ENCODE measurements at regions not wholly inside any gene's neighbourhood (a gene's known extent, or its start where the extent isn't known, plus 50 kb on each side); places are given as distances from the start of the nearest gene placed in this dataset.

DNA sequence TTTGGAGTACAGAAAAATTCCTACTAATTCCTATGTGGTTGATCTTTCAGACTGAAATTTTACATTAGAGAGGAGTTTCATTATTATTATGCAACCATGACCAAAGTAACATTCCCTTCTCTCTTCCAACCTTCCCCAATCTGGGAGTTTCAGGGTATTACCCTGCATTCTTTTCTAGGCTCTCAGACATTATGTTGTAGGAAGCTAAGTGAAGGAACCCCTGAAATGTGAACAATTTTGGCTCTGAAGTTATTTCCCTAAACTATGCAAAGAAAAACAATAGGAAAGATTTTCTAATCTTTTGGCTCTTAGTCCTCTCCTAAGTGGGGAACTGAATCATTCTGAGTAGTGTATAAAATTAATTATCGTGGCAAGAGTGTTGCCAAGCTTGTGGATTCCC, 63.3 kb upstream of the ZFAND5 start:
- H2BK5ac ChIP-seq (ENCODE audit: insufficient read length, low read length), result no peak overlapping the region
- H3K23me2 ChIP-seq (ENCODE audit: insufficient read length, low read depth, low read length, poor library complexity, severe bottlenecking), result no peaks in the 10 kb centered on the region
- no peak overlapping the region for H2BK12ac ChIP-seq (ENCODE audit: insufficient read length, low read depth, low read length)
- Mint-ChIP-seq H3K9me3 (no peaks in the 10 kb centered on the region), H3K27ac (peak overlapping the region in 1 of 3 experiments; percentile 29; a peak in 1 of 7 replicates), H3K27me3 (ENCODE audit: low read depth) (no peaks in the 10 kb centered on the region), H3K4me1 (peaks cover 7 to 13% of the 10 kb centered on the region in 2 experiments), H3K36me3 (ENCODE audit: insufficient read depth in 1 of 3, low read depth in 3 of 3) (no peaks in the 10 kb centered on the region), H3K4me3 (no peak overlapping the region)
- H3K4me1 ChIP-seq (ENCODE audit: insufficient read depth, low read length), result no peaks in the 10 kb centered on the region
- no peaks in the 10 kb centered on the region for H3K9me3 ChIP-seq (ENCODE audit: control insufficient read depth, low read depth, low read length)
- no peak overlapping the region for H3K56ac ChIP-seq (ENCODE audit: insufficient read length, low read depth, low read length)
- no peak overlapping the region for H3K27ac ChIP-seq (ENCODE audit: insufficient read length, low read depth, low read length)
- no peak overlapping the region for H2AK5ac ChIP-seq (ENCODE audit: insufficient read length, low read length)
- TF ChIP-seq, protein P1, sequence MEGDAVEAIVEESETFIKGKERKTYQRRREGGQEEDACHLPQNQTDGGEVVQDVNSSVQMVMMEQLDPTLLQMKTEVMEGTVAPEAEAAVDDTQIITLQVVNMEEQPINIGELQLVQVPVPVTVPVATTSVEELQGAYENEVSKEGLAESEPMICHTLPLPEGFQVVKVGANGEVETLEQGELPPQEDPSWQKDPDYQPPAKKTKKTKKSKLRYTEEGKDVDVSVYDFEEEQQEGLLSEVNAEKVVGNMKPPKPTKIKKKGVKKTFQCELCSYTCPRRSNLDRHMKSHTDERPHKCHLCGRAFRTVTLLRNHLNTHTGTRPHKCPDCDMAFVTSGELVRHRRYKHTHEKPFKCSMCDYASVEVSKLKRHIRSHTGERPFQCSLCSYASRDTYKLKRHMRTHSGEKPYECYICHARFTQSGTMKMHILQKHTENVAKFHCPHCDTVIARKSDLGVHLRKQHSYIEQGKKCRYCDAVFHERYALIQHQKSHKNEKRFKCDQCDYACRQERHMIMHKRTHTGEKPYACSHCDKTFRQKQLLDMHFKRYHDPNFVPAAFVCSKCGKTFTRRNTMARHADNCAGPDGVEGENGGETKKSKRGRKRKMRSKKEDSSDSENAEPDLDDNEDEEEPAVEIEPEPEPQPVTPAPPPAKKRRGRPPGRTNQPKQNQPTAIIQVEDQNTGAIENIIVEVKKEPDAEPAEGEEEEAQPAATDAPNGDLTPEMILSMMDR (conservative IDR thresholded peaks at IDR 0.05), result no peak
- DNase-seq, result no peak
- H3K14ac ChIP-seq (ENCODE audit: insufficient read depth, low read length), result no peak overlapping the region
- H4K8ac ChIP-seq (replicated peaks; ENCODE audit: insufficient read length, low read depth, low read length), result no peak overlapping the region
- no peak overlapping the region for H3K23ac ChIP-seq (ENCODE audit: insufficient read length, low read depth, low read length)
- no peak overlapping the region for H4K5ac ChIP-seq (ENCODE audit: insufficient read length, low read depth, low read length)
- no peak overlapping the region for H4K91ac ChIP-seq (ENCODE audit: insufficient read length, low read depth, low read length)
- H3K79me1 ChIP-seq (ENCODE audit: insufficient read depth, low read depth, low read length, poor library complexity, severe bottlenecking), result no peaks in the 10 kb centered on the region
- H3K18ac ChIP-seq (ENCODE audit: insufficient read length, low read depth, low read length), result no peak overlapping the region
- H3K4ac ChIP-seq (ENCODE audit: low read depth, low read length), result no peak overlapping the region
- no peak overlapping the region for H2AFZ ChIP-seq (ENCODE audit: low read length)
- WGBS (ENCODE audit: extremely low coverage, insufficient read length, low lambda C conversion rate), result no CpG with 5 or more reads among the region's 1 CpG
- no peaks in the 10 kb centered on the region for H3K27me3 ChIP-seq (ENCODE audit: insufficient read depth, low read length)
- H3K79me2 ChIP-seq (ENCODE audit: insufficient read depth, low read length), result no peaks in the 10 kb centered on the region
- H2BK15ac ChIP-seq (ENCODE audit: low read depth, low read length), result no peak overlapping the region
- H3K9ac ChIP-seq (ENCODE audit: extremely low read depth, insufficient read length, low read length), result no peak overlapping the region
- H2BK20ac ChIP-seq (ENCODE audit: low read depth, low read length, poor library complexity, severe bottlenecking), result no peak overlapping the region
- H4K20me1 ChIP-seq (ENCODE audit: control insufficient read depth, insufficient read depth, insufficient read length), result no peaks in the 10 kb centered on the region
- H3K4me2 ChIP-seq (ENCODE audit: insufficient read depth, insufficient read length, low read length), result no peak overlapping the region
- no peak overlapping the region for H3T11ph ChIP-seq (ENCODE audit: low read length)
- no peak overlapping the region for H2BK120ac ChIP-seq (ENCODE audit: low read depth, low read length, poor library complexity, severe bottlenecking)
